Brain microvascular endothelial cell (primary cell): ENCODE measurements at regions not wholly inside any gene's neighbourhood (a gene's known extent, or its start where the extent isn't known, plus 50 kb on each side); places are given as distances from the start of the nearest gene placed in this dataset.

Source experiments
- DNase-seq: peaks from one replicate; pipeline ENCODE4 v3.0.0-alpha.2; 2020
- H3K27ac ChIP-seq: fragments of 250-450 bp; sonication (Bioruptor Pico); 2 replicates; pipeline ENCODE4 v1.5.1; 2020; ENCODE audit warnings: mild to moderate bottlenecking, moderate library complexity
- H3K27me3 ChIP-seq: fragments of 250-450 bp; sonication (Bioruptor Pico); replicated peaks from 2 replicates; pipeline ENCODE4 v1.5.1; 2020; ENCODE audit warnings: mild to moderate bottlenecking
- H3K36me3 ChIP-seq: fragments of 250-450 bp; sonication (Bioruptor Pico); replicated peaks from 2 replicates; pipeline ENCODE4 v1.5.1; 2020; ENCODE audit warnings: mild to moderate bottlenecking
- H3K4me3 ChIP-seq: 2 replicates; pipeline ENCODE4 v1.5.1; 2011; ENCODE audit warnings: low read depth, mild to moderate bottlenecking, control low read depth, low read length, moderate library complexity
- in situ Hi-C: cut with HindIII; loops from 2 replicates; pipeline ENCODE4 v1.10.0; 2017; ENCODE audit warnings: low sequenced_read_pairs, low pct_ligation_motif_present
- TF ChIP-seq, protein P1 (sequence below): IDR thresholded peaks from 2 replicates; pipeline ENCODE4 v1.5.1; 2011; ENCODE audit warnings: low read depth, mild to moderate bottlenecking, moderate library complexity, low read length, control low read depth, inconsistent platforms; ENCODE audit errors: missing control alignments

DNA sequence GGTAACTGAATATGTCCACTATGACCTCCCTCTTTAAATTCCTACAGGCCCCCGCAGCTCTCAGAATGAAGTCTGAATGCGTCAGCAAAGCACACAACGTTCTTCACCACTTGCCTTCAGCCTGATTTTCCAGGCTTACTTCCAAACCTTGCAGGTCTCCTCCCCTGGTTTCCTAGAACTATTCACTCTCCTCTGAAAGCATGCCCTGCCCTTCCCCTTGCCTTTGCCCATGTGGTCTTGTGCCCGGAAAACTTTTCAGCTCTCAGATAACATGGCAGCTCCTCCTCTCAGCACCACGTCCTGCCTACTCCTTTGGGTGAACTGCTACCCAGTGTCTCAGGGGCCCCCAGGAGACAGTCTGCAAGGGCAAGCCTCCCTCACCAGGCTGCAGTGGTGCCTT lies 268.5 kb upstream of the LDB2 start:
- in situ Hi-C loops: no loop called here

DNA sequence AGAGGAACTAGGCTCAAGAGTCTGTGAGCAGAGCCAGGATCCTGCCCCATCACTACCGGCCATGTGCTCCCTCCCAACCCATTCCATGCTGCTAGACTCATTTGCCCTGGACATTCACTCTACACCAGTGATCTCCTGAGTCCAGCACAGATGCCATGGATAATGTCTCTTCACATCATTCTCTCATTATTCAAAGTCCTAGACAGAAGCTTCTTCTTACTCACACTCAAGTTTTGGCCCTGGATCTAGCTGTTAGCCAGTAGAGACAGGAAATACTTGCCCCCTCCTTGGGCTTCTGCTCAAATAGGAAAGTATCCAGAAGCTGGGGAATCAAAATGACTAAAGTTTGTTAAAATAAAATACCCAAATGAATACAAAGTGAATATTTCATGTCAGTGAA lies 266.8 kb upstream of the LDB2 start:
- TF ChIP-seq, protein P1, sequence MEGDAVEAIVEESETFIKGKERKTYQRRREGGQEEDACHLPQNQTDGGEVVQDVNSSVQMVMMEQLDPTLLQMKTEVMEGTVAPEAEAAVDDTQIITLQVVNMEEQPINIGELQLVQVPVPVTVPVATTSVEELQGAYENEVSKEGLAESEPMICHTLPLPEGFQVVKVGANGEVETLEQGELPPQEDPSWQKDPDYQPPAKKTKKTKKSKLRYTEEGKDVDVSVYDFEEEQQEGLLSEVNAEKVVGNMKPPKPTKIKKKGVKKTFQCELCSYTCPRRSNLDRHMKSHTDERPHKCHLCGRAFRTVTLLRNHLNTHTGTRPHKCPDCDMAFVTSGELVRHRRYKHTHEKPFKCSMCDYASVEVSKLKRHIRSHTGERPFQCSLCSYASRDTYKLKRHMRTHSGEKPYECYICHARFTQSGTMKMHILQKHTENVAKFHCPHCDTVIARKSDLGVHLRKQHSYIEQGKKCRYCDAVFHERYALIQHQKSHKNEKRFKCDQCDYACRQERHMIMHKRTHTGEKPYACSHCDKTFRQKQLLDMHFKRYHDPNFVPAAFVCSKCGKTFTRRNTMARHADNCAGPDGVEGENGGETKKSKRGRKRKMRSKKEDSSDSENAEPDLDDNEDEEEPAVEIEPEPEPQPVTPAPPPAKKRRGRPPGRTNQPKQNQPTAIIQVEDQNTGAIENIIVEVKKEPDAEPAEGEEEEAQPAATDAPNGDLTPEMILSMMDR: no peak
- DNase-seq: no peak
- H3K4me3 ChIP-seq: no peak overlapping the region
- no peaks in the 10 kb centered on the region for H3K27me3 ChIP-seq
- no peak overlapping the region for H3K27ac ChIP-seq
- no peaks in the 10 kb centered on the region for H3K36me3 ChIP-seq
- in situ Hi-C loops: no loop called here

More for the DNA sequence above, 268.5 kb upstream of the LDB2 start:
- Histone ChIP-seq H3K27me3 (no peaks in the 10 kb centered on the region), H3K36me3 (no peaks in the 10 kb centered on the region), H3K27ac (no peak overlapping the region), H3K4me3 (no peak overlapping the region)
- no peak for DNase-seq
- TF ChIP-seq, protein P1: no peak

DNA sequence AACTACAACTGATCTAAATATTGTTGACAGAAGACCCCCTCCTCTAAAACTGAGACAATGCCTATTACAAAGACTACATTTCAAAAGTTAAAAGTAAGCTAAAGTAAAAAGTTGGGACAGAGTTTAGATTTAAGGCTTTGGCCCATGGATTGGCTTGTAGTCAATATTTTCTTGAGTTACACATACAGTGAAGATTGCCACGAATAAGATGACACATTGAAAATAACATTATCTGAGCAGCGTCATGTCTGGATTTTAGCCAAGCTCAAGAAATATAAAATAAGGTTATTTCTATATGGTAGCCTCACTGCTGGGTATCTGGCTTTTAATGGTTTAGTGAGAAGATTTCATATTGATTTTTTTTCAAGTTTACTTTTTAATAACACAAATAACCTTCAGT lies 266.2 kb upstream of the LDB2 start:
- DNase-seq: peak; percentile 44
- in situ Hi-C loops: no loop called here
- Histone ChIP-seq H3K36me3 (no peaks in the 10 kb centered on the region), H3K27ac (no peak overlapping the region), H3K27me3 (no peaks in the 10 kb centered on the region), H3K4me3 (no peak overlapping the region)
- TF ChIP-seq, protein P1: no peak

DNA sequence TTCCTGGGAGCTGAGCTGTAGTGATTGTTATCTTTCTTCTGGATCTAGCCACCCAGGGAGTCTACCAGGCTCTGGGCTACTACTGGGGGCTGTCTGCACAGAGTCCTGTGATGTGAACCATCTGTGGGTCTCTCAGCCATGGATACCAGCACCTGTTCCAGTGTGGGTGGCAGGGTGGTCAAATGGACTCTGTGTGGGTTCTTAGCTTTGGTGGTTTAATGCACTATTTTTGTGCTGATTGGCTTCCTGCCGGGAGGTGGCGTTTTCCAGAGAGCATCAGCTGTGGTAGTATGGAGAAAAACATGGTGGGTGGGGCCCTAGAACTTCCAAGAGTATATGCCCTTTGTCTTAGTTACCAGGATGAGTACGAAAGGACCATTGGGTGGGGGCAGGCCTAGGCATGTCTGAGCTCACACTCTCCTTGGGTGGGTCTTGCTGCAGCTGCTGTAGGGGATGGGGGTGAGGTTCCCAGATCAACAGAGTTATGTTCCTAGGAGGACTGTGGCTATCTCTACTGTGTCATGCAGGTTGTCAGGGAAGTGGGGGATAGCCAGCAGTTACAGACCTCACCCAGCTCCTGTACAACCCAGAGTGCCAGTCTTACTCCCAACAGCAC lies 264.8 kb upstream of the LDB2 start:
- no peak overlapping the region for H3K4me3 ChIP-seq
- no peaks in the 10 kb centered on the region for H3K36me3 ChIP-seq
- TF ChIP-seq, protein P1: no peak
- H3K27me3 ChIP-seq: no peaks in the 10 kb centered on the region
- H3K27ac ChIP-seq: no peak overlapping the region
- in situ Hi-C loops: no loop called here
- DNase-seq: no peak

DNA sequence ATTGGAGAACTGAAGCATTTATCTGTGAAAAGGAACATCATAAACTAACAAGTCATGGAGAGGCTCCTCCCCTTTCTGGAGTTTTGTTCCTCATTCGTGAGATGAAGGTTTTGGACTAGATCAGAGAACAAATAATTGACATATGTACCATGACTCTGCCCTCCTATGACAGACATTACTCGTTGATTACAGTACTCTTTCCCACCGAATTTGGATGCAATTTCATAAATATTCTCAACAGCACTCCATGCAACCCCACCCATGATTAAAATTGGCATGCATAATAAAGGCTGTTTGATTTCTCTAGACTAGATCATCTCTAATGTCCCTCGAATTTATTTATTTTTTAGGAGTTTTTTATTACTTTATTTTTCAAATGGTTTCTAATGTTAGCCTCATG lies 258.9 kb upstream of the LDB2 start:
- TF ChIP-seq, protein P1: no peak
- Histone ChIP-seq H3K4me3 (no peak overlapping the region), H3K27me3 (no peaks in the 10 kb centered on the region), H3K36me3 (no peaks in the 10 kb centered on the region), H3K27ac (no peak overlapping the region)
- in situ Hi-C loops: no loop called here
- DNase-seq: no peak

DNA sequence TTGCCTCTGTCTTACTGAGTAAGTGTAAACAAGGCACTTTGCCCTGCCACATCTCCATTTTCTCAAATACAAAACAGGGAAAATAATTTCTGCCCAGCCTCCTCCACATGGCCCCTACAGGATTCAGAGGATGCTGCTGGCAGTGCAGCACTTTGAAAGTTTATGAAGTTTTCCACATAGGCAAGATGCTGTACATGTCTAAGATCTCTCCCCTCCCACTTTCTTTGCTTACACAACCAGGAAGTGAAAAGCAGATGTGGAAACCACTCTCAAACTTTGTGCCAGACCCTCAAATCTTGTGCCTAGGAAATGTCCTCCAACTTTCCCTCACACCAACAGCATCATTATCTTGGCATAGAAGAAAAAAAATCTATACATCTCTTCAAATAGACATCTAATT lies 257.0 kb upstream of the LDB2 start:
- in situ Hi-C loops: no loop called here
- H3K27ac ChIP-seq: no peak overlapping the region
- no peak for DNase-seq
- H3K4me3 ChIP-seq: no peak overlapping the region
- H3K27me3 ChIP-seq: no peaks in the 10 kb centered on the region
- no peaks in the 10 kb centered on the region for H3K36me3 ChIP-seq
- TF ChIP-seq, protein P1: no peak
